Stimulated activated CD8-positive, alpha-beta memory T cell treated with anti-CD3 and anti-CD28 coated beads, Interleukin-7, amount 100 ng/mL, for 4 hours (primary cell): ENCODE measurements at regions not wholly inside any gene's neighbourhood (a gene's known extent, or its start where the extent isn't known, plus 50 kb on each side); places are given as distances from the start of the nearest gene placed in this dataset.

Experiments
- DNase-seq, 2 donors: peaks; one replicate each; pipeline ENCODE4 v3.0.0-alpha.2; 2020; ENCODE audit warnings: low read depth in 2 of 2

DNA sequence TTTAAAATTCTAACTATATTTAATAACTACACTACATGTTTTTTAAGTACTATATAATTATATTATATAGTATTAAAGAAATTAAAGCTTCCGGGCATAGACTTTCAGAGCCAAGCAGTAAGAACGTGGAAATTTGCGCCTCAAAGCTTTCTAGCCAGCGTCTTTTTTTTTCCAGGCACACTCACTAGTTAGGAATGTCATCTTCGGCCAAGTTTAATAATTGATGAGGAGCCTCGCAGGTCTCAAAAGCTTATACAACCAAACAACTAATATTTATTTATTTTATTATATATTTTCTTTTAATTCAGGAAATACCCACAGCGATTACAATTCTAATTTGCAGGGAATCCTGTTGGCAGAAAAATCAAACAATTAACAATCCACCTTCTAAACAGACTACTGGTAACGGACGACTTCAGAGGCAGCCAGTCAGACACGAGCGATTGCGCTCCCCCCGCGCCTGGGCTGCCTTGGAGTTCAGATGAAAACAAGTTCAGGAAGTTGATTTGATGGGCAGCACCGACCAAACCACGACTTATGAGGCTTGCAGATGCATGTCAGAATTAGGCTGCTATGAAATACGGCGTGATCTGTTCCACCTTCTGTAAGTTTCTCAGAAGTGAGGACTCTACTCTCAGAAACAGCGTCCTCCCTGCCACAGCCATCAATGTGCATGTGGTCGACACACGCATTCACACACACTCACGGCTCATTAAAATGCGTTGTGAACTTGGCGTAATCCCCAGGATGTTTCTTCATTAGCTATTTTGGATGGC is 431.8 kb upstream of the MGMT start:
- peak; percentile 21 to 37 for DNase-seq

GRCh38 chr10:129038522-129038921 is 428.5 kb upstream of the MGMT start:
- DNase-seq, result no peak

- no peak for DNase-seq
These were observed 427.4 kb upstream of the MGMT start for GRCh38 chr10:129039406-129040370.

- no peak for DNase-seq
These were observed 426.7 kb upstream of the MGMT start for GRCh38 chr10:129040377-129040776.

DNA sequence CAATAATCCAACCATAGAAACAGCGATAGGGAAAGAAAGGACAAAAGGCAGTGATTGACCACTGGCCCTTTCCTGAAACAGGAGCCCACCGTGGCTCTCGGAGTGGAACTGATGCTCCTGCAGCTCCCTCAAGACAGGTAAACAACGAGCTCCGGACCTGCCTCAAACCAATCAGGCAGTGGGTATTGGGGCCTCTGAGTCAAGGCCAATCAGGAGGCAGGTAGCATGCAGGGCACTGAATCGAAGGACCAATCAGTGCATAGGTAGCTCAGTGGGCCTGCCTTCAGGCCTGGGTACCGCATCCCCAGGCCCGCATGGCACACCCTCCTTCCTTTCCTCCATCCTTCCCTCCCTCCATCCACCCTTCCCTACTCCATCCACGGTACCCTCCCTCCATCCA is 425.1 kb upstream of the MGMT start:
- DNase-seq, result no peak

DNA sequence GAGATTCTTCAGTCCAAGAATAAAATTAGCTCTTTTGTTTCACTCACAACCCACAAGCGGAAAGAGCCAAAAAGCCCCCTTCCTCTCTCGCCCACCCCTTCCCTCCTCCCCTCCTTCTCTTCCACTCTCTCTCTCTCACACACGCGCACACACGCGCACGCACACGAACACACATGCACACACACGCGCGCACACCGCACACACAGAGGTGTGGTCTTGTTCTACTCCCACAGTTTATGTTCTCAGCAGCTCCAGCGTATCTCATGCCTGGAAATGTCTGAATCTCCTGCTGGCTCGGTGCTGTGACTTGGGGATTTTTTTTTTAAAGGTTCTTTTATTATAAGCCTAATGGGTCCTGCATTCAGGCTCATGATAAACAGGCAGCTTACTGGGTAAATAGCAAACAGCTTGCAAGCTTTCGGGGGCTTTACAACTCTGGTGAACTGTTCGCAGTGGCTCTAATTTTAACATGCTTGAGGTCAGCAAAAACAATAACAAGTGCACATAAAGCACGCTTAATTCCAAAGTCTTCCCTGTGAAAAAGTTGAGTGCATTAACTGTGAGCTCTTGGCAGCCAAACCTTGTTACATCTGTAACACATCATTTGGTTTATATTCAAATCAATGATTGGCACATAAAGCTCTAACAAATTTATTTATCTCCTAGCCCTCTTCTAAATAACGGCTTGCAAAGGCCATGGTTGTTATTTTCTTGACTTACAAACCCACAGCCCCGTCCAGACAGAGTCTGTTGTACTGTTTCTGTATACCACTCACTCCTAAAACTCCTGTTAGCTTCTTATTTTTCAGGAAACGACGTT is 424.1 kb upstream of the MGMT start:
- no peak for DNase-seq

GRCh38 chr10:129043691-129044090 is 423.4 kb upstream of the MGMT start:
- DNase-seq, result no peak

- DNase-seq, result no peak
These were observed 421.4 kb upstream of the MGMT start for GRCh38 chr10:129045599-129045998.

GRCh38 chr10:129046065-129046681 is 420.9 kb upstream of the MGMT start:
- DNase-seq, result no peak

GRCh38 chr10:129046962-129047361 is 420.1 kb upstream of the MGMT start:
- DNase-seq, result no peak

GRCh38 chr10:129047600-129047999 is 419.4 kb upstream of the MGMT start:
- no peak for DNase-seq

DNA sequence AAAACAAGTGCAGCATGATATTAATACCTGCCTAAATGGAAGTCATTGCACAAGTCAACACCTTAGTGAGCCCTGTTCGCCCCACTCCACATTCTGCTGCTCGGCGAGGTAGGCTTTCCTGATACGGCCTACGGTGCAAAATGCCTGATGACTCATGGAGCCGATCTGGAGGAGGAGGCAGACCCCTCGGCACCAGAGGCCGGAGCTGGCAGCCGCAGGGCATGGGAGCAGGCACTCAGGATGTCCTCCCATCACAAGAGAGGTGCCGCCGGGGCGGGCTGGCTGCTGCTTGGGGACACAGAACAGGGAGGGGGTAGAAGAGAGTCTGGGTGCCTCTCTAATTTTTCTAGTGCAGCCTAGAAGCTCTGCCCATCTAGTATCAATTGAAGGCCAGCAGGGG is 418.5 kb upstream of the MGMT start:
- DNase-seq, result no peak

- DNase-seq, result no peak
These were observed 417.5 kb upstream of the MGMT start for GRCh38 chr10:129049501-129049900.

- DNase-seq, result no peak
These were observed 411.8 kb upstream of the MGMT start for GRCh38 chr10:129055225-129055624.

- DNase-seq, result no peak
These were observed 411.1 kb upstream of the MGMT start for GRCh38 chr10:129055986-129056385.

DNA sequence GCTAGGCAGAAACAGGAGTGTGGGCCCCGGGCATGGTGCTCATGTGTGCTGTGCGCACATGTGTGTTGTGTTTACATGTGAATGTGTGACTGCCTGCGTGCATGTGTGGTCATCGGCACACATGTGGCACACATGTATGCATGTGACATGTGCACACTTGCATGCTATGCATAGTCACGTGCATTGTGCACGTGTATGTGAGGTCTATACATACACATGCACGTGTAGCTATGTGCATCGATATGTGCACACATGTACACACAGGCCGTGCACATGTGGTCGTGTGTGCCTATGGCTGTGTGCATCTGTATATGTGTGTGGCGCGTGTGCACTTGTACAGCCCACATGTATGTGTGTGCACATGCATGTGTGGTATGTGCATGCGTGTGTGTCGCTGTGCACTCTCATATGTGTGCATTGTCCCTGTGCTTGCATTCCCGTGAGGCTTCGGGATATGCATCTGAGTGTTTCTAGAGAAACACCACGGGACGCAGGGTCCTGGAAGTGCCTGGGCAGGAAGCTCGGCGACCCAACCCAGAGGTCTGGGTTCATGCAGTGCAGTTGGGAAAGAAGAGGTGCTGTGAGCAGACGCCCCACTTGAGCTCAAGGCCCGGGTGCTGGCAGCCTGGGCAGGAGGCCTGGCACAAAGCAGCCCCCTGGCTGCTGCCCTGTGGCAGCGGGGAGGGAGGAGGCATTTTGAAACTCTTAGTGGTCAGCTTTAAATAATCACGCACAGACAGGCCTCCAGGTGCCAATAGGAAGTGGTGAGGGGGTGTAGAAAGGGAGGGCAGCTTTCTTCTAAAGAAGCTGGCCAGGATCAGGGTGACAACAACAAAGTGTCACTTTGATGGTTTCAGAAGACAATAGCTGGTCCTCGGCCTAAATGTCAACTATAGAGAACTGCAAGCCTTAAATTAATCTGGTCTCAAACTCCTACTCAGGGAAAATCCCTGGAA is 410.0 kb upstream of the MGMT start:
- no peak for DNase-seq

GRCh38 chr10:129057856-129058663 is 409.0 kb upstream of the MGMT start:
- peak; percentile 16 to 23 for DNase-seq

GRCh38 chr10:129058664-129059155 is 408.3 kb upstream of the MGMT start:
- DNase-seq, result no peak

- DNase-seq, result no peak
These were observed 407.1 kb upstream of the MGMT start for GRCh38 chr10:129059977-129060376.
